Neuronal stem cell (in vitro differentiated cells): ENCODE measurements at regions not wholly inside any gene's neighbourhood (a gene's known extent, or its start where the extent isn't known, plus 50 kb on each side); places are given as distances from the start of the nearest gene placed in this dataset.

Source experiments
- DNase-seq: peaks from one replicate; pipeline ENCODE4 v3.0.0-alpha.2; 2013; ENCODE audit warnings: low spot score
- H2AFZ ChIP-seq: one replicate; pipeline ENCODE4 v1.6.1; 2013; ENCODE audit warnings: mild to moderate bottlenecking, low read length, inconsistent platforms
- H2AK5ac ChIP-seq: 2 replicates; pipeline ENCODE4 v1.6.1; 2013; ENCODE audit warnings: low read depth, mild to moderate bottlenecking, inconsistent platforms, low read length, moderate library complexity, mixed read lengths
- H2BK120ac ChIP-seq: 2 replicates; pipeline ENCODE4 v1.6.1; 2013; ENCODE audit warnings: low read depth, mild to moderate bottlenecking, inconsistent platforms, low read length, moderate library complexity, mixed read lengths
- H2BK12ac ChIP-seq: one replicate; pipeline ENCODE4 v1.6.1; 2013; ENCODE audit warnings: low read length, inconsistent platforms
- H2BK15ac ChIP-seq: 2 replicates; pipeline ENCODE4 v1.6.1; 2013; ENCODE audit warnings: mild to moderate bottlenecking, low read length, inconsistent platforms, mixed read lengths
- H2BK5ac ChIP-seq: one replicate; pipeline ENCODE4 v1.6.1; 2013; ENCODE audit warnings: inconsistent platforms, mild to moderate bottlenecking, low read length, moderate library complexity
- H3K14ac ChIP-seq: one replicate; pipeline ENCODE4 v1.6.1; 2013; ENCODE audit warnings: low read length, inconsistent platforms
- H3K18ac ChIP-seq: 2 replicates; pipeline ENCODE4 v1.6.1; 2013; ENCODE audit warnings: low read length, inconsistent platforms
- H3K23ac ChIP-seq: 2 replicates; pipeline ENCODE4 v1.6.1; 2013; ENCODE audit warnings: low read depth, mild to moderate bottlenecking, mixed read lengths, low read length, inconsistent platforms; ENCODE audit not compliant: poor library complexity
- H3K27ac ChIP-seq: replicated peaks from 3 replicates; pipeline ENCODE4 v1.5.1; 2013; ENCODE audit warnings: low read length, inconsistent platforms
- H3K27me3 ChIP-seq, 3 experiments: 2 replicates each; pipeline ENCODE4 v1.6.1; 2013; ENCODE audit warnings: low read length in 3 of 3, mild to moderate bottlenecking in 2 of 3, inconsistent platforms in 1 of 3, low read depth in 1 of 3, mixed read lengths in 1 of 3, moderate library complexity in 1 of 3; ENCODE audit not compliant: control insufficient read depth in 3 of 3, insufficient read depth in 3 of 3
- H3K36me3 ChIP-seq, 2 donors: replicated peaks in 1 of 2; 2 replicates each; pipeline ENCODE4 v1.6.1; 2013; ENCODE audit warnings: low read length in 2 of 2; ENCODE audit not compliant: control insufficient read depth in 2 of 2, insufficient read depth in 2 of 2
- H3K4ac ChIP-seq: 2 replicates; pipeline ENCODE4 v1.6.1; 2013; ENCODE audit warnings: inconsistent platforms, mild to moderate bottlenecking, low read length, moderate library complexity
- H3K4me1 ChIP-seq, 2 donors: 1 replicate in 1 of 2; 2 replicates in 1 of 2; pipeline ENCODE4 v1.6.1; 2013; ENCODE audit warnings: low read length in 2 of 2, low read depth in 1 of 2; ENCODE audit not compliant: control insufficient read depth in 2 of 2, insufficient read depth in 1 of 2
- H3K4me2 ChIP-seq: one replicate; pipeline ENCODE4 v1.6.1; 2013; ENCODE audit warnings: mild to moderate bottlenecking, low read length, inconsistent platforms; ENCODE audit not compliant: insufficient read depth, poor library complexity, severe bottlenecking
- H3K4me3 ChIP-seq, 2 donors: 2 replicates each; pipeline ENCODE4 v1.5.1; 2013; ENCODE audit warnings: low read length in 2 of 2, mild to moderate bottlenecking in 2 of 2, inconsistent platforms in 1 of 2, moderate library complexity in 1 of 2
- H3K79me1 ChIP-seq: one replicate; pipeline ENCODE4 v1.6.1; 2013; ENCODE audit warnings: low read depth, mild to moderate bottlenecking, inconsistent platforms, low read length, moderate library complexity
- H3K9ac ChIP-seq: one replicate; pipeline ENCODE4 v1.6.1; 2013; ENCODE audit warnings: mild to moderate bottlenecking, low read depth, low read length, inconsistent platforms; ENCODE audit not compliant: poor library complexity
- H3K9me3 ChIP-seq, 2 donors: replicated peaks in 1 of 2; 2 replicates each; pipeline versions ENCODE3 to v1.6.1; 2013; ENCODE audit warnings: low read length in 2 of 2, mild to moderate bottlenecking in 2 of 2, inconsistent platforms in 1 of 2, low read depth in 1 of 2, mixed read lengths in 1 of 2, moderate library complexity in 1 of 2; ENCODE audit not compliant: control insufficient read depth in 2 of 2, insufficient read depth in 1 of 2
- H4K8ac ChIP-seq: one replicate; pipeline ENCODE4 v1.6.1; 2013; ENCODE audit warnings: low read depth, mild to moderate bottlenecking, inconsistent platforms, low read length, moderate library complexity
- H4K91ac ChIP-seq: one replicate; pipeline ENCODE4 v1.6.1; 2013; ENCODE audit warnings: low read length, low read depth, mild to moderate bottlenecking, inconsistent platforms; ENCODE audit not compliant: poor library complexity
- WGBS, 2 donors: extraction: QIAGEN DNeasy Blood & Tissue Kit; methylation state at CpG; one replicate each; pipeline ENCODE4 v1.1.7; 2013; ENCODE audit warnings: missing lambda C conversion rate in 2 of 2, mixed read lengths in 1 of 2; ENCODE audit not compliant: insufficient read length in 2 of 2, insufficient replicate concordance in 1 of 2; ENCODE audit errors: extremely low coverage in 2 of 2; 5-methylcytosine and 5-hydroxymethylcytosine counted together

DNA sequence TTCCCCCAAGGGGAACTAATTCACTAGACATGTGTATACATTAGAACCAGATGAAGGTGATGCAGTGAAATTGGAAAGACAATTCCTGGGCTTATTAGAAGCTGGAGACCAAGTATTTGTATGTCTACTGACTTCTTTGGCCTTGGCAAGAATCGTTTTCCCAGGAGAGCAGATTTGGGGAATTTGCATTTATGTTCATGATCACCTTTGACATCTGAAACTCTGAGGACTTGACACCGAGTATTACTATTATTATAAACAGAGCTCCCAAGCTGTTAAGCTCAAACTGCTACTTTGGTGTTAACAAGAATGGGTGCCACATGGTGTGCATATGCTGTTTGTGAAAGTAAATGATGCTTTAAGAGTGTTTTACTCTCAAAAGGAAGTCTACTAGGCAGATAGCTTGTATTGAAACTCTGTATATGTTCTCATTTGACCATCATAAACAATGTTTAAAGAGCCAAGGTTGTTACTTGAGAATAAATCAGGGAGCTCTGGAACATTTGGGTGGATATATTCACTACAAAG, 519.8 kb upstream of the GOLIM4 start:
- Histone ChIP-seq H3K4me2 (no peak overlapping the region), H3K36me3 (peaks cover 0 to 3% of the 10 kb centered on the region in 2 donors), H3K4me3 (no peak overlapping the region), H3K9me3 (no peaks in the 10 kb centered on the region), H2AFZ (no peak overlapping the region), H3K18ac (no peak overlapping the region), H4K91ac (no peak overlapping the region), H2BK120ac (no peak overlapping the region), H2BK15ac (no peak overlapping the region), H2AK5ac (no peak overlapping the region), H4K8ac (no peak overlapping the region), H3K23ac (no peak overlapping the region), H3K27me3 (no peaks in the 10 kb centered on the region), H3K14ac (no peak overlapping the region), H3K4me1 (peaks cover 6 to 25% of the 10 kb centered on the region in 2 donors), H2BK12ac (no peak overlapping the region), H3K9ac (no peak overlapping the region), H3K27ac (no peak overlapping the region), H3K79me1 (no peaks in the 10 kb centered on the region), H2BK5ac (no peak overlapping the region), H3K4ac (no peak overlapping the region)
- no CpG with 5 or more reads among the region's 2 CpGs for WGBS, 2 donors
- DNase-seq: no peak

DNA sequence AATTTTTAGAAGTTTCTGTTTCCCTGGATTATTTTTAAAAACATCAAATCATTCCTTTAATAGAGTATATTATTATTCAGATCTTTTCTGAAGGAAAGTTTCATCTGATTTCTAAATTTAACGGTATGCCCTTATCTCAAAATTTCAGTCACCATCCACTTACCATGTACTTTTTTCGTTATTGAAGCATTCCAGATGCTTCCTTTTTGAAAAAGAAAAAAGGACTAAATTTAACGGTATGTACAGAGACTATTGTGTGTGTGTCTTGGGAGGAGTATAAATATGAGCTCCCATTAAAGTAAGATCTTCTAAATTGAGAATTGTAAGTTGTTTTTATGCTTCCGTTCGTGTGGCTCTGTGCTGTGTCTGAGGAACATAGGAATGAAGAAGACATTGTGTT, 517.4 kb upstream of the GOLIM4 start:
- Histone ChIP-seq H3K9ac (no peak overlapping the region), H3K4me2 (no peak overlapping the region), H2BK12ac (no peak overlapping the region), H2AFZ (no peak overlapping the region), H3K4ac (no peak overlapping the region), H3K9me3 (no peaks in the 10 kb centered on the region), H2BK120ac (no peak overlapping the region), H3K18ac (no peak overlapping the region), H3K4me3 (no peak overlapping the region), H3K27ac (no peak overlapping the region), H3K36me3 (peaks cover 0 to 3% of the 10 kb centered on the region in 2 donors), H3K27me3 (no peaks in the 10 kb centered on the region), H3K14ac (no peak overlapping the region), H3K23ac (no peak overlapping the region), H2BK15ac (no peak overlapping the region), H3K79me1 (no peaks in the 10 kb centered on the region), H3K4me1 (peaks cover 6 to 25% of the 10 kb centered on the region in 2 donors), H4K8ac (no peak overlapping the region), H2BK5ac (no peak overlapping the region), H2AK5ac (no peak overlapping the region), H4K91ac (no peak overlapping the region)
- DNase-seq: no peak
- no CpG with 5 or more reads among the region's 5 CpGs for WGBS, 2 donors

DNA sequence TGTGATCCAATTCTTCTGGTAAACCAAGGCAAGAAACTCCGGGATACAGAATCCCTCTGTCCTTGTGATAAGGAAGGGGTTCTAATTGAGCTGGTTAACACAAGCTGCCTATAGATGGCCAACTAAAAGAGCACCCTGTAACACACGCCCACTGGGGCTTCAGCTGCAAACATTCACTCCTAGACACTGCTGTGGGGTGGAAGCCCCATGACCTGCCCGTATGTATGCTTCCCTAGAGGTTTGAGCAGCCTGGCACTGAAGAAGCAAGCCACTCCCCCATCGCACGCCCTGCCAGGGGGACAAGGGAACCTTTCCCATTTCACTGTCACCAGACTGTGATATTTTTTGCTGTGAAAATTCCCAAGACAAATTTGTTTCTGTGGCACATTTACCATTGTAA, 516.9 kb upstream of the GOLIM4 start:
- H3K9me3 ChIP-seq: no peaks in the 10 kb centered on the region
- H3K9ac ChIP-seq: no peak overlapping the region
- no peak overlapping the region for H2BK15ac ChIP-seq
- H3K4ac ChIP-seq: no peak overlapping the region
- H2BK12ac ChIP-seq: no peak overlapping the region
- H2AK5ac ChIP-seq: no peak overlapping the region
- no peak overlapping the region for H2BK120ac ChIP-seq
- no peak for DNase-seq
- H3K4me3 ChIP-seq: no peak overlapping the region
- no peak overlapping the region for H4K91ac ChIP-seq
- no peaks in the 10 kb centered on the region for H3K27me3 ChIP-seq
- H4K8ac ChIP-seq: no peak overlapping the region
- H3K18ac ChIP-seq: no peak overlapping the region
- peaks cover 0 to 3% of the 10 kb centered on the region in 2 donors for H3K36me3 ChIP-seq
- peaks cover 4 to 25% of the 10 kb centered on the region in 2 donors for H3K4me1 ChIP-seq
- no peaks in the 10 kb centered on the region for H3K79me1 ChIP-seq
- H3K27ac ChIP-seq: no peak overlapping the region
- H2AFZ ChIP-seq: no peak overlapping the region
- H3K14ac ChIP-seq: no peak overlapping the region
- no peak overlapping the region for H3K23ac ChIP-seq
- H2BK5ac ChIP-seq: no peak overlapping the region
- no CpG with 5 or more reads among the region's 5 CpGs for WGBS, 2 donors
- H3K4me2 ChIP-seq: no peak overlapping the region

DNA sequence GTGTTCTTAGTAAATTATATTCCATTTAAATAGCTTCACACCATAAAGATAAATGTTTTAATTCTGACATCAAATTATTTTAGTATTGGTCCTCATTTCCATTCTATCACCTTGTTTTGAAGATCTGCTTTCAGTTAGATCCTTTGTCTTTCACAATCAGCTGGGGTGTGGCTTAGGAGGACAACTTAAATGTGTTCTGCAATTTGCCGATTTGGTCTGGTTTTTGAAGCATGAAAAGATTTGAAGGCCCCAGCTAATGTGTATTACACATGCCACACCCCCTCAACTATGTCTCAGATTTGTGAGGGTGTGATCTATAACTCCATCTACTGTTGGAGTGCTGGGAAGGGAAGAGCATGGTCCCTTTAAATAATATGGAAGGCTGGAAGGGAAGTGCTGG, 516.1 kb upstream of the GOLIM4 start:
- Histone ChIP-seq H3K4me2 (no peak overlapping the region), H3K23ac (no peak overlapping the region), H2AK5ac (no peak overlapping the region), H3K4me1 (peaks cover 2 to 16% of the 10 kb centered on the region in 2 donors), H2BK120ac (no peak overlapping the region), H3K14ac (no peak overlapping the region), H3K27me3 (no peaks in the 10 kb centered on the region), H3K9me3 (no peaks in the 10 kb centered on the region), H3K36me3 (peaks cover 0 to 3% of the 10 kb centered on the region in 2 donors), H3K4me3 (no peak overlapping the region), H4K91ac (no peak overlapping the region), H3K4ac (no peak overlapping the region), H2BK5ac (no peak overlapping the region), H2BK15ac (no peak overlapping the region), H4K8ac (no peak overlapping the region), H2AFZ (no peak overlapping the region), H2BK12ac (no peak overlapping the region), H3K27ac (no peak overlapping the region), H3K18ac (no peak overlapping the region), H3K79me1 (no peaks in the 10 kb centered on the region), H3K9ac (no peak overlapping the region)
- no CpG with 5 or more reads among the region's 1 CpG for WGBS, 2 donors
- no peak for DNase-seq
